Uterus (tissue), 3 donors: ENCODE measurements at regions not wholly inside any gene's neighbourhood (a gene's known extent, or its start where the extent isn't known, plus 50 kb on each side); places are given as distances from the start of the nearest gene placed in this dataset.

ENCODE experiments used
- DNase-seq, 2 donors: peaks; one replicate each; pipeline ENCODE4 v3.0.0-alpha.2; 2019 to 2020
- H3K27ac ChIP-seq, 2 donors: fragments of 200-600 bp; sonication (generic); 1 replicate in 1 of 2; 2 replicates in 1 of 2; pipeline ENCODE4 v1.5.1; 2016 to 2018
- H3K27me3 ChIP-seq, 2 donors: fragments of 200-600 bp; sonication (generic); one replicate each; pipeline ENCODE4 v1.5.1; 2018 to 2019; ENCODE audit warnings: control low read depth in 1 of 2
- H3K36me3 ChIP-seq, 2 donors: fragments of 200-600 bp; sonication (generic); one replicate each; pipeline ENCODE4 v1.5.1; 2019; ENCODE audit warnings: control low read depth in 1 of 2
- H3K4me1 ChIP-seq, 2 donors: fragments of 200-600 bp; sonication (generic); one replicate each; pipeline ENCODE4 v1.5.1; 2018 to 2019; ENCODE audit warnings: control low read depth in 1 of 2
- H3K4me3 ChIP-seq, 2 donors: fragments of 200-600 bp; sonication (generic); 1 replicate in 1 of 2; 2 replicates in 1 of 2; pipeline ENCODE4 v1.5.1; 2018 to 2019; ENCODE audit warnings: mild to moderate bottlenecking in 1 of 2
- H3K9me3 ChIP-seq, 2 donors: fragments of 200-600 bp; sonication (generic); one replicate each; pipeline ENCODE4 v1.5.1; 2019; ENCODE audit warnings: control low read depth in 1 of 2
- POLR2A ChIP-seq, 2 donors: fragments of 450-650 bp; IDR thresholded peaks; one replicate each; pipeline ENCODE4 v1.6.1; 2016; ENCODE audit warnings: antibody characterized with exemption in 2 of 2, mild to moderate bottlenecking in 1 of 2, moderate library complexity in 1 of 2
- intact Hi-C: fragments of 100-400 bp; cut with DNase I; formaldehyde crosslinking; loops from one replicate; pipeline ENCODE4 v1.15.1; 2023; ENCODE audit warnings: low total_unique reads
- TF ChIP-seq, protein P1 (sequence below), 4 experiments: fragments of 200-600 bp in 2 of 4; fragments of 450-650 bp in 2 of 4; sonication (generic) in 2 of 4; IDR thresholded peaks; one replicate each; pipeline ENCODE4 v1.5.1; 2016 to 2019; ENCODE audit warnings: antibody characterized with exemption in 4 of 4, mild to moderate bottlenecking in 2 of 4, moderate library complexity in 1 of 4
- donor health status: DM: yes; HTN: yes; CAD: no.

DNA sequence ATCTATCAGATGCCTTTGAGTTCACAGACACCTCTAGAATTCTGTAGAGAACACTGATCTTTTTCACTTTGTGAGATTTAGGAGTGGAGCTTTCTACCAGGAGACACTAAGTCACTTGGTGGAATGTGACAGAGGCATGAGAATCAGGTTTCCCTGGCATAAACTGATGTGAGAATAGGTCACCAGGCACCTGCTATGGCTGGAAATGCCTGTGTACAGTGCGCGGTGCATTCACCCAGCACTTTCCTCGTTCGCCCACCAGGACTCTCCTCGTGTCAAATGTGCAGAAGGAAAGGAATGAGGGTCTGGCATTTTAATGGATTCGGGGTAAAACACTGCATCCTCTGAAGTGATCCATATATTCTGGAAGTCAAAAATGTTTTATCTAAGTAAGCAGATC is 281.8 kb upstream of the TUT7 start:
- intact Hi-C loops = no loop called here
- no peak overlapping the region for H3K4me3 ChIP-seq
- no peaks in the 10 kb centered on the region for H3K36me3 ChIP-seq
- no peak overlapping the region for H3K27ac ChIP-seq
- no peaks in the 10 kb centered on the region for H3K27me3 ChIP-seq
- H3K4me1 ChIP-seq = no peaks in the 10 kb centered on the region
- no peaks in the 10 kb centered on the region for H3K9me3 ChIP-seq
- no peak for TF ChIP-seq POLR2A (IDR thresholded peaks at IDR 0.05)
- TF ChIP-seq, protein P1, sequence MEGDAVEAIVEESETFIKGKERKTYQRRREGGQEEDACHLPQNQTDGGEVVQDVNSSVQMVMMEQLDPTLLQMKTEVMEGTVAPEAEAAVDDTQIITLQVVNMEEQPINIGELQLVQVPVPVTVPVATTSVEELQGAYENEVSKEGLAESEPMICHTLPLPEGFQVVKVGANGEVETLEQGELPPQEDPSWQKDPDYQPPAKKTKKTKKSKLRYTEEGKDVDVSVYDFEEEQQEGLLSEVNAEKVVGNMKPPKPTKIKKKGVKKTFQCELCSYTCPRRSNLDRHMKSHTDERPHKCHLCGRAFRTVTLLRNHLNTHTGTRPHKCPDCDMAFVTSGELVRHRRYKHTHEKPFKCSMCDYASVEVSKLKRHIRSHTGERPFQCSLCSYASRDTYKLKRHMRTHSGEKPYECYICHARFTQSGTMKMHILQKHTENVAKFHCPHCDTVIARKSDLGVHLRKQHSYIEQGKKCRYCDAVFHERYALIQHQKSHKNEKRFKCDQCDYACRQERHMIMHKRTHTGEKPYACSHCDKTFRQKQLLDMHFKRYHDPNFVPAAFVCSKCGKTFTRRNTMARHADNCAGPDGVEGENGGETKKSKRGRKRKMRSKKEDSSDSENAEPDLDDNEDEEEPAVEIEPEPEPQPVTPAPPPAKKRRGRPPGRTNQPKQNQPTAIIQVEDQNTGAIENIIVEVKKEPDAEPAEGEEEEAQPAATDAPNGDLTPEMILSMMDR (IDR thresholded peaks at IDR 0.05) = no peak
- DNase-seq = no peak

DNA sequence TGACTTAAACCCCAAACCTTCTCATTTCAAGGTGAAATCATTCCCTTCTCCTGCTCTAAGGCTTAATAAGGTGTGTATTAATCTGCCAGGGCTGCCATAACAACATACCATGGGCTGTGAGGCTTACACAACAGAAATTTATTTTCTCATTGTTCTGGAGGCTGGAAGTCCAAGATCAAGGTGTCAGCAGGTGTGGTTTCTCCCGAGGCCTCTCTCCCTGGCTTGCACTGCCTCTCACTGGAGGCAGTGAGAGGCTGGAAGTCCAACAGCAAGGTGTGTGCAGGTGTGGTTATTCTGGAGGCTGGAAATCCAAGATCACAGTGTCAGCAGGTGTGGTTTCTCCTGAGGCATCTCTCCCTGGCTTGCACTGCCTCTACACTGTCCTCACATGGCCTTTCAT is 280.3 kb upstream of the TUT7 start:
- Histone ChIP-seq H3K9me3 (no peaks in the 10 kb centered on the region), H3K27me3 (no peaks in the 10 kb centered on the region), H3K36me3 (no peaks in the 10 kb centered on the region), H3K4me3 (no peak overlapping the region), H3K27ac (no peak overlapping the region), H3K4me1 (no peaks in the 10 kb centered on the region)
- no peak for DNase-seq
- intact Hi-C loops = no loop called here
- TF ChIP-seq POLR2A (IDR thresholded peaks at IDR 0.05) = no peak
- TF ChIP-seq, protein P1 (IDR thresholded peaks at IDR 0.05) = no peak

- H3K9me3 ChIP-seq = no peaks in the 10 kb centered on the region
- H3K27ac ChIP-seq = no peak overlapping the region
- H3K27me3 ChIP-seq = no peaks in the 10 kb centered on the region
- intact Hi-C loops = no loop called here
- TF ChIP-seq, protein P1 (IDR thresholded peaks at IDR 0.05) = no peak
- TF ChIP-seq POLR2A (IDR thresholded peaks at IDR 0.05) = no peak
- no peaks in the 10 kb centered on the region for H3K4me1 ChIP-seq
- no peak overlapping the region for H3K4me3 ChIP-seq
- H3K36me3 ChIP-seq = no peaks in the 10 kb centered on the region
- DNase-seq = no peak
Measured at GRCh38 chr9:86633945-86634344, 279.7 kb upstream of the TUT7 start.

DNA sequence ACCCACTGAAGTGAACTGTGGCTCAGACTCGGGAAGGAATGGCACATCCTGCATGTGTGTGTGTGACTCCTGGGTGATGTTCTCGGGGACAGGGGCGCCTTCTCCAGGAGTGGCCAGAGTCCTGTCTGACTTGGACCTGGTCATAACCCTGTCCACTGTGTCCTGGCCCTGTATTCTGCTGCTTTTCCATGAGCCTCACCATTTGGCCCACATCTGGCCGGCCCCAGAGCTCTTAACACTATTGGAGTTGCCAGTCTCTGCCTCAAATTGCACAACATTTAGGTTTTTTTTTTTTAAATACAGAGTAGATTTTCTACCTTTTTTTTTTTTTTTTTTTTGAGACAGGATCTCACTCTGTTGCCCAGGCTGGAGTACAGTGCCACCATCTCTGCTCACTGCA is 278.3 kb upstream of the TUT7 start:
- no peak overlapping the region for H3K4me3 ChIP-seq
- TF ChIP-seq POLR2A (IDR thresholded peaks at IDR 0.05) = no peak
- TF ChIP-seq, protein P1 (IDR thresholded peaks at IDR 0.05) = no peak
- H3K4me1 ChIP-seq = no peaks in the 10 kb centered on the region
- no peak overlapping the region for H3K27ac ChIP-seq
- no peaks in the 10 kb centered on the region for H3K9me3 ChIP-seq
- intact Hi-C loops = no loop called here
- no peak for DNase-seq
- H3K27me3 ChIP-seq = no peaks in the 10 kb centered on the region
- H3K36me3 ChIP-seq = no peaks in the 10 kb centered on the region

- Histone ChIP-seq H3K9me3 (no peaks in the 10 kb centered on the region), H3K27ac (no peak overlapping the region), H3K4me1 (no peaks in the 10 kb centered on the region), H3K27me3 (no peaks in the 10 kb centered on the region), H3K4me3 (no peak overlapping the region), H3K36me3 (no peaks in the 10 kb centered on the region)
- intact Hi-C loops = no loop called here
- TF ChIP-seq POLR2A (IDR thresholded peaks at IDR 0.05) = no peak
- TF ChIP-seq, protein P1 (IDR thresholded peaks at IDR 0.05) = no peak
- DNase-seq = no peak
Measured at GRCh38 chr9:86629530-86629929, 275.3 kb upstream of the TUT7 start.
